C4-2B (cell line): ENCODE measurements at regions not wholly inside any gene's neighbourhood (a gene's known extent, or its start where the extent isn't known, plus 50 kb on each side); places are given as distances from the start of the nearest gene placed in this dataset.

Source experiments
- ZFX ChIP-seq: fragments of 450-650 bp; IDR thresholded peaks from 2 replicates; pipeline ENCODE4 v1.6.1; 2017
- TF ChIP-seq, protein P1 (sequence below): fragments of 450-650 bp; conservative IDR thresholded peaks from 2 replicates; pipeline ENCODE4 v1.5.1; 2017; ENCODE audit warnings: mild to moderate bottlenecking

DNA sequence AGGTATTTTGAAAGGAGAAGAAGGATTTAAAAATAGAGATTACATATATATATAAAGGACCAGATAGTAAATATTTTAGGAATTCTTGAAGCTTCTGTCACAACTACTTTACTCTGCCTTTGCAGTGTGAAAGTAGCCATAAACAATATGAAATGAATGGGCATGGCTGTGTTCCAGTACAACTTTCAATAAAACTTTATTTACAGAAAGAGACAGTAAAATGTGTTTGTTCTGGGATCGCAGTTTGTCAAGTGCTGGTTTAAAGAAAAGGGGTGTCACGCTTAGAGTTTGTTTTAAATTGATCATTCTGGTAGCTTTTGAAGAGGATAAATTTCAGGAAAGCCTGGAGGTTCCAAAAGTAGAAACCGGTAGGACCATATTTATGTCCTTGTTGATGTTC, 176.1 kb upstream of the HS3ST1 start:
- TF ChIP-seq, protein P1, sequence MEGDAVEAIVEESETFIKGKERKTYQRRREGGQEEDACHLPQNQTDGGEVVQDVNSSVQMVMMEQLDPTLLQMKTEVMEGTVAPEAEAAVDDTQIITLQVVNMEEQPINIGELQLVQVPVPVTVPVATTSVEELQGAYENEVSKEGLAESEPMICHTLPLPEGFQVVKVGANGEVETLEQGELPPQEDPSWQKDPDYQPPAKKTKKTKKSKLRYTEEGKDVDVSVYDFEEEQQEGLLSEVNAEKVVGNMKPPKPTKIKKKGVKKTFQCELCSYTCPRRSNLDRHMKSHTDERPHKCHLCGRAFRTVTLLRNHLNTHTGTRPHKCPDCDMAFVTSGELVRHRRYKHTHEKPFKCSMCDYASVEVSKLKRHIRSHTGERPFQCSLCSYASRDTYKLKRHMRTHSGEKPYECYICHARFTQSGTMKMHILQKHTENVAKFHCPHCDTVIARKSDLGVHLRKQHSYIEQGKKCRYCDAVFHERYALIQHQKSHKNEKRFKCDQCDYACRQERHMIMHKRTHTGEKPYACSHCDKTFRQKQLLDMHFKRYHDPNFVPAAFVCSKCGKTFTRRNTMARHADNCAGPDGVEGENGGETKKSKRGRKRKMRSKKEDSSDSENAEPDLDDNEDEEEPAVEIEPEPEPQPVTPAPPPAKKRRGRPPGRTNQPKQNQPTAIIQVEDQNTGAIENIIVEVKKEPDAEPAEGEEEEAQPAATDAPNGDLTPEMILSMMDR: no peak
- TF ChIP-seq ZFX: no peak
